HepG2 (cell line): ENCODE measurements at regions not wholly inside any gene's neighbourhood (a gene's known extent, or its start where the extent isn't known, plus 50 kb on each side); places are given as distances from the start of the nearest gene placed in this dataset.

Experiments used
- ATAD3A ChIP-seq: sonication (generic); formaldehyde crosslinking; IDR thresholded peaks from 2 replicates; pipeline ENCODE4 v1.4.0; 2020; ENCODE audit warnings: missing genetic modification reagents
- CEBPB ChIP-seq: IDR thresholded peaks from 2 replicates; pipeline ENCODE4 v1.6.1; 2011; ENCODE audit warnings: low read depth, low read length, improper control_type of control experiment, borderline replicate concordance
- FOXM1 ChIP-seq: sonication (generic); formaldehyde crosslinking; IDR thresholded peaks from 2 replicates; pipeline ENCODE4 v1.5.0; 2020; ENCODE audit warnings: missing genetic modification reagents
- POLR2AphosphoS5 ChIP-seq: IDR thresholded peaks from 2 replicates; pipeline ENCODE4 v1.6.1; 2012; ENCODE audit warnings: low read depth, low read length
- SRF ChIP-seq: IDR thresholded peaks from 2 replicates; pipeline ENCODE4 v1.6.1; 2011; ENCODE audit warnings: mild to moderate bottlenecking, low read depth, low read length, moderate library complexity
- ZNF121 ChIP-seq: sonication (generic); formaldehyde crosslinking; IDR thresholded peaks from 2 replicates; pipeline ENCODE4 v1.5.0; 2020; ENCODE audit warnings: mild to moderate bottlenecking, missing genetic modification reagents
- ZNF737 ChIP-seq: sonication (generic); formaldehyde crosslinking; IDR thresholded peaks from 2 replicates; pipeline ENCODE4 v1.5.0; 2020; ENCODE audit warnings: missing genetic modification reagents, mild to moderate bottlenecking, borderline replicate concordance
- TF ChIP-seq, protein P1 (sequence below): sonication (generic); formaldehyde crosslinking; IDR thresholded peaks from 2 replicates; pipeline ENCODE4 v1.5.0; 2020; ENCODE audit warnings: mild to moderate bottlenecking, missing genetic modification reagents, moderate library complexity
- TF ChIP-seq, protein P2 (sequence below), 2 experiments: sonication (generic) in 1 of 2; formaldehyde crosslinking in 1 of 2; IDR thresholded peaks; 2 replicates each; pipeline versions ENCODE4 v1.5.1 to v1.6.1; 2011 to 2020; ENCODE audit warnings: borderline replicate concordance in 1 of 2, low read depth in 1 of 2, low read length in 1 of 2, mild to moderate bottlenecking in 1 of 2, missing genetic modification reagents in 1 of 2, moderate library complexity in 1 of 2
- TF ChIP-seq, protein P3 (sequence below): sonication (generic); formaldehyde crosslinking; IDR thresholded peaks from 2 replicates; pipeline ENCODE4 v1.4.0; 2020; ENCODE audit warnings: missing genetic modification reagents
- TF ChIP-seq, protein P4 (sequence below): sonication (generic); formaldehyde crosslinking; IDR thresholded peaks from 2 replicates; pipeline ENCODE4 v1.4.0; 2020; ENCODE audit warnings: missing genetic modification reagents
- TF ChIP-seq, protein P5 (sequence below): sonication (generic); formaldehyde crosslinking; IDR thresholded peaks from 2 replicates; pipeline ENCODE4 v1.8.0; 2022; ENCODE audit warnings: missing genetic modification reagents, mild to moderate bottlenecking, borderline replicate concordance
- TF ChIP-seq, protein P6 (sequence below): sonication (generic); formaldehyde crosslinking; IDR thresholded peaks from 2 replicates; pipeline ENCODE4 v1.8.0; 2022; ENCODE audit warnings: low read depth, missing genetic modification reagents
- TF ChIP-seq, protein P7 (sequence below): sonication (generic); formaldehyde crosslinking; IDR thresholded peaks from 2 replicates; pipeline ENCODE4 v1.5.1; 2020; ENCODE audit warnings: missing genetic modification reagents, mild to moderate bottlenecking, borderline replicate concordance

DNA sequence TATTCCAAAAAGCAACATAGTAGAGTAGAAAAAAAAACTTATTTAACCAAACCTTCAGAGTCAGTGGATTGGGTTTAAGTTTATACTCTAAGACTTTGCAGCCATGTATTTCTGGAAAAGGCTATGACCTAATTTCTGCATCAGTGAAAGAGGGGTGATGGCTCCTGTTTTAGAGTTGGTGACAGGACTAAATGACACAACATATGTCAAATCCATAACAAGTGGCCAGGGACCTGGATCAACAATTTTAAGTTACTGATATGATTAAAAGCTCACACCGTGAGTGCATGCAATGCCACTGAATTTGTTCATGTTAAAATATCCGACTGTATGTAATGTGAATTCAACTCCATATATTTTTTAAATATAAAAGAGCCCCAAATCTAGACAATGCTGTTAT is 390.6 kb downstream of the TNS3 start:
- TF ChIP-seq ATAD3A (CRISPR knock-in tag) (no peak), ZNF121 (CRISPR knock-in tag) (no peak), POLR2AphosphoS5 (no peak), ZNF737 (CRISPR knock-in tag) (no peak), CEBPB (no peak), SRF (no peak), FOXM1 (no peak)
- TF ChIP-seq, protein P1, sequence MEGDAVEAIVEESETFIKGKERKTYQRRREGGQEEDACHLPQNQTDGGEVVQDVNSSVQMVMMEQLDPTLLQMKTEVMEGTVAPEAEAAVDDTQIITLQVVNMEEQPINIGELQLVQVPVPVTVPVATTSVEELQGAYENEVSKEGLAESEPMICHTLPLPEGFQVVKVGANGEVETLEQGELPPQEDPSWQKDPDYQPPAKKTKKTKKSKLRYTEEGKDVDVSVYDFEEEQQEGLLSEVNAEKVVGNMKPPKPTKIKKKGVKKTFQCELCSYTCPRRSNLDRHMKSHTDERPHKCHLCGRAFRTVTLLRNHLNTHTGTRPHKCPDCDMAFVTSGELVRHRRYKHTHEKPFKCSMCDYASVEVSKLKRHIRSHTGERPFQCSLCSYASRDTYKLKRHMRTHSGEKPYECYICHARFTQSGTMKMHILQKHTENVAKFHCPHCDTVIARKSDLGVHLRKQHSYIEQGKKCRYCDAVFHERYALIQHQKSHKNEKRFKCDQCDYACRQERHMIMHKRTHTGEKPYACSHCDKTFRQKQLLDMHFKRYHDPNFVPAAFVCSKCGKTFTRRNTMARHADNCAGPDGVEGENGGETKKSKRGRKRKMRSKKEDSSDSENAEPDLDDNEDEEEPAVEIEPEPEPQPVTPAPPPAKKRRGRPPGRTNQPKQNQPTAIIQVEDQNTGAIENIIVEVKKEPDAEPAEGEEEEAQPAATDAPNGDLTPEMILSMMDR (CRISPR knock-in tag) = no peak
- TF ChIP-seq, protein P2, sequence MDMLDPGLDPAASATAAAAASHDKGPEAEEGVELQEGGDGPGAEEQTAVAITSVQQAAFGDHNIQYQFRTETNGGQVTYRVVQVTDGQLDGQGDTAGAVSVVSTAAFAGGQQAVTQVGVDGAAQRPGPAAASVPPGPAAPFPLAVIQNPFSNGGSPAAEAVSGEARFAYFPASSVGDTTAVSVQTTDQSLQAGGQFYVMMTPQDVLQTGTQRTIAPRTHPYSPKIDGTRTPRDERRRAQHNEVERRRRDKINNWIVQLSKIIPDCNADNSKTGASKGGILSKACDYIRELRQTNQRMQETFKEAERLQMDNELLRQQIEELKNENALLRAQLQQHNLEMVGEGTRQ (IDR thresholded peaks at IDR 0.05; ENCODE audit: low read depth, low read length) = no peak
- TF ChIP-seq, protein P2 (CRISPR knock-in tag; IDR thresholded peaks at IDR 0.05; ENCODE audit: borderline replicate concordance) = no peak
- TF ChIP-seq, protein P3, sequence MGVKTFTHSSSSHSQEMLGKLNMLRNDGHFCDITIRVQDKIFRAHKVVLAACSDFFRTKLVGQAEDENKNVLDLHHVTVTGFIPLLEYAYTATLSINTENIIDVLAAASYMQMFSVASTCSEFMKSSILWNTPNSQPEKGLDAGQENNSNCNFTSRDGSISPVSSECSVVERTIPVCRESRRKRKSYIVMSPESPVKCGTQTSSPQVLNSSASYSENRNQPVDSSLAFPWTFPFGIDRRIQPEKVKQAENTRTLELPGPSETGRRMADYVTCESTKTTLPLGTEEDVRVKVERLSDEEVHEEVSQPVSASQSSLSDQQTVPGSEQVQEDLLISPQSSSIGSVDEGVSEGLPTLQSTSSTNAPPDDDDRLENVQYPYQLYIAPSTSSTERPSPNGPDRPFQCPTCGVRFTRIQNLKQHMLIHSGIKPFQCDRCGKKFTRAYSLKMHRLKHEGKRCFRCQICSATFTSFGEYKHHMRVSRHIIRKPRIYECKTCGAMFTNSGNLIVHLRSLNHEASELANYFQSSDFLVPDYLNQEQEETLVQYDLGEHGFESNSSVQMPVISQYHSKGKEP (CRISPR knock-in tag) = no peak
- TF ChIP-seq, protein P4, sequence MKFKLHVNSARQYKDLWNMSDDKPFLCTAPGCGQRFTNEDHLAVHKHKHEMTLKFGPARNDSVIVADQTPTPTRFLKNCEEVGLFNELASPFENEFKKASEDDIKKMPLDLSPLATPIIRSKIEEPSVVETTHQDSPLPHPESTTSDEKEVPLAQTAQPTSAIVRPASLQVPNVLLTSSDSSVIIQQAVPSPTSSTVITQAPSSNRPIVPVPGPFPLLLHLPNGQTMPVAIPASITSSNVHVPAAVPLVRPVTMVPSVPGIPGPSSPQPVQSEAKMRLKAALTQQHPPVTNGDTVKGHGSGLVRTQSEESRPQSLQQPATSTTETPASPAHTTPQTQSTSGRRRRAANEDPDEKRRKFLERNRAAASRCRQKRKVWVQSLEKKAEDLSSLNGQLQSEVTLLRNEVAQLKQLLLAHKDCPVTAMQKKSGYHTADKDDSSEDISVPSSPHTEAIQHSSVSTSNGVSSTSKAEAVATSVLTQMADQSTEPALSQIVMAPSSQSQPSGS (CRISPR knock-in tag) = no peak
- TF ChIP-seq, protein P5, sequence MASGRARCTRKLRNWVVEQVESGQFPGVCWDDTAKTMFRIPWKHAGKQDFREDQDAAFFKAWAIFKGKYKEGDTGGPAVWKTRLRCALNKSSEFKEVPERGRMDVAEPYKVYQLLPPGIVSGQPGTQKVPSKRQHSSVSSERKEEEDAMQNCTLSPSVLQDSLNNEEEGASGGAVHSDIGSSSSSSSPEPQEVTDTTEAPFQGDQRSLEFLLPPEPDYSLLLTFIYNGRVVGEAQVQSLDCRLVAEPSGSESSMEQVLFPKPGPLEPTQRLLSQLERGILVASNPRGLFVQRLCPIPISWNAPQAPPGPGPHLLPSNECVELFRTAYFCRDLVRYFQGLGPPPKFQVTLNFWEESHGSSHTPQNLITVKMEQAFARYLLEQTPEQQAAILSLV (CRISPR knock-in tag) = no peak
- TF ChIP-seq, protein P6, sequence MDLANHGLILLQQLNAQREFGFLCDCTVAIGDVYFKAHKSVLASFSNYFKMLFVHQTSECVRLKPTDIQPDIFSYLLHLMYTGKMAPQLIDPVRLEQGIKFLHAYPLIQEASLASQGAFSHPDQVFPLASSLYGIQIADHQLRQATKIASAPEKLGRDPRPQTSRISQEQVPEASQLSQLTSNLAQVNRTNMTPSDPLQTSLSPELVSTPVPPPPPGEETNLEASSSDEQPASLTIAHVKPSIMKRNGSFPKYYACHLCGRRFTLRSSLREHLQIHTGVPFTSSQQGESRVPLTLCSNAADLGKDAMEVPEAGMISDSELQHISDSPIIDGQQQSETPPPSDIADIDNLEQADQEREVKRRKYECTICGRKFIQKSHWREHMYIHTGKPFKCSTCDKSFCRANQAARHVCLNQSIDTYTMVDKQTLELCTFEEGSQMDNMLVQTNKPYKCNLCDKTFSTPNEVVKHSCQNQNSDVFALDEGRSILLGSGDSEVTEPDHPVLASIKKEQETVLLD = no peak
- TF ChIP-seq, protein P7, sequence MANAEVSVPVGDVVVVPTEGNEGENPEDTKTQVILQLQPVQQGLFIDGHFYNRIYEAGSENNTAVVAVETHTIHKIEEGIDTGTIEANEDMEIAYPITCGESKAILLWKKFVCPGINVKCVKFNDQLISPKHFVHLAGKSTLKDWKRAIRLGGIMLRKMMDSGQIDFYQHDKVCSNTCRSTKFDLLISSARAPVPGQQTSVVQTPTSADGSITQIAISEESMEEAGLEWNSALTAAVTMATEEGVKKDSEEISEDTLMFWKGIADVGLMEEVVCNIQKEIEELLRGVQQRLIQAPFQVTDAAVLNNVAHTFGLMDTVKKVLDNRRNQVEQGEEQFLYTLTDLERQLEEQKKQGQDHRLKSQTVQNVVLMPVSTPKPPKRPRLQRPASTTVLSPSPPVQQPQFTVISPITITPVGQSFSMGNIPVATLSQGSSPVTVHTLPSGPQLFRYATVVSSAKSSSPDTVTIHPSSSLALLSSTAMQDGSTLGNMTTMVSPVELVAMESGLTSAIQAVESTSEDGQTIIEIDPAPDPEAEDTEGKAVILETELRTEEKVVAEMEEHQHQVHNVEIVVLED (CRISPR knock-in tag) = no peak
